PFSK-1 (cell line): ENCODE measurements at regions not wholly inside any gene's neighbourhood (a gene's known extent, or its start where the extent isn't known, plus 50 kb on each side); places are given as distances from the start of the nearest gene placed in this dataset.

Source experiments
- POLR2AphosphoS5 ChIP-seq: IDR thresholded peaks from 2 replicates; pipeline ENCODE4 v1.6.1; 2012; ENCODE audit warnings: low read depth, mild to moderate bottlenecking, control low read depth, low read length, moderate library complexity
- REST ChIP-seq, 2 experiments: IDR thresholded peaks; 2 replicates each; pipeline versions ENCODE4 v1.6.1 to v1.8.0; 2011 to 2012; ENCODE audit warnings: low read depth in 2 of 2, low read length in 2 of 2, control low read depth in 1 of 2, inconsistent platforms in 1 of 2, mild to moderate bottlenecking in 1 of 2, moderate library complexity in 1 of 2; ENCODE audit not compliant: insufficient read depth in 1 of 2
- SIN3A ChIP-seq: IDR thresholded peaks from 2 replicates; pipeline ENCODE4 v1.6.1; 2012; ENCODE audit warnings: mild to moderate bottlenecking, low read length, moderate library complexity, borderline replicate concordance; ENCODE audit not compliant: insufficient read depth

- TF ChIP-seq SIN3A = no peak
- TF ChIP-seq POLR2AphosphoS5 = no peak
- TF ChIP-seq REST (IDR thresholded peaks at IDR 0.05; ENCODE audit: insufficient read depth in 1 of 2, low read depth in 2 of 2, low read length in 2 of 2) = no peak
Measured at GRCh38 chr5:152046361-152046760, 121.7 kb upstream of the GLRA1 start.
